ENCODE measurements at regions not wholly inside any gene's neighbourhood (a gene's known extent, or its start where the extent isn't known, plus 50 kb on each side); places are given as distances from the start of the nearest gene placed in this dataset.

DNA sequence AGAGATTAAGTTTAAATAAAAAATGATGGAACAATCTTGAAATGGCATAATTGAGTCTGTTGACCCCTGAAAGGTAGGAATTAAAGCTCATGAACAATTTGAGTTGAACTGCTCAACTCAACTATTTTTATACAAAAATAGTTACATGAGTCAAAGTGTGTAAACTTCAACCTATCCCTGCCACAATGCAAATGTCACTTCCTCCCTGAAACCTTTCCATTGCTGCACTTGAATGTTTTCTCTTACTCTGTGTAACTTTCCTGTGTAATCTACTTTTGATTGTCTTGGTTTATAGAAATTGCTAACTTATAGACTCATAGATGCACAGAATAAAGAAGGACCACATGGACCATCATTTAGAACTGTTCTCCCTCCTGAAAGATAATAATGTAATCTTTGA is 218.5 kb downstream of the GBA3 start:
- DNase-seq: no peak

DNA sequence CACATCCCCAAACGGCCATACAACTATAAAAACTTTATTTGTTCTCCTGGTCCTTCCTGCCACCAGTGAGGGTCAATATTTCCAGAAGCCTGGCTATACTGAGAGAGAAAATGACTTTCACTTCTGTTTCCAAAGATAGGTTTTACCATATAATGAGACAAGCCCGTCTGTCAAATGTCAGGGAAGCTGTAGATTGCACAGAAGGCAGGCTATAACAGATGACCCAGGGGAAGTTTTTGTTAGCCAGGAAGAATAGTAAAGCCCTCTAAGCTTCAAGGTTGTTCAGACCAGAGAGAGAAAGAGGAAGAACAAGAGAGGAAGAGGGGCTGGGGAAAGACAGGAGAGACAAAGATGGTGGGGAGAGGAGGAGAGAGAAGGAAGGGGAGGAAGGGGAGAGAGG is 217.5 kb downstream of the GBA3 start:
- DNase-seq: no peak

DNA sequence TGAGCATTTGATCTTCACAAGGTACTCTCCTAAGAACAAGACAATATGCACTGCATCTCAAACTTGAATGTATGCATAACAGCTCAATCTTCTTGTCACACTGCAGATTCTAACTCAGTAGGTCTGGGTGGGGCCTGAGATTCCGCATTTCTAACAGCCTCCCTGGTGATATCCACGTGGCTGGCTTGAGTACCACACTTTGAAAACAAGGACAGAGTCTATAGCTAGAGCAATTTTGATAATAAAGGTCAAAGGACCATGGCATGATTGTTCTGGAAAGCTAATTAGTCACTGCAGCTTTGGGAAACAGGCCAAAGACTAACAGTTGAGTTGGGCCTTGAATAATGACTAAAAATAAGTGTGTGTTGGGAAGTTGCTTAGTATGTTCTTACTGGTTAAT is 213.3 kb downstream of the GBA3 start:
- no peak for DNase-seq

- no peak for DNase-seq
These were observed 211.2 kb downstream of the GBA3 start for GRCh38 chr4:22903913-22904312.

DNA sequence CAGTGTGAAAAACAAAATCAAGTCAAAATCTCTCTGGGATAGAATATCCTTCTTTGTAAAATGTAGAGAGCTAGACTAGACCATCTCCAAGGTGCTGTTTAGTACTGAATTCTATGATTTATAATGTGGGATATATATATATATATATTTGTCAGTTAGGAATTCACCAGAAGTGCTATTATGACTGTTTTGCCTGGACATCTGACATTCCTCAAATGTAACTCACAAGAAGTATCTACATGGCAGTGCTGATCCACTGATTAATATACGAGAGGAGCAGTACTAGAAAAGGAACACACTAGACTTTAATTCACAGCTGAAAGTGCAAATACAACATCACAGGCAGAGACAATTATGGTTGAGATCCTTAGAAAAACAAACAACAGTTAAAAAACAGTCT is 208.9 kb downstream of the GBA3 start:
- no peak for DNase-seq

DNA sequence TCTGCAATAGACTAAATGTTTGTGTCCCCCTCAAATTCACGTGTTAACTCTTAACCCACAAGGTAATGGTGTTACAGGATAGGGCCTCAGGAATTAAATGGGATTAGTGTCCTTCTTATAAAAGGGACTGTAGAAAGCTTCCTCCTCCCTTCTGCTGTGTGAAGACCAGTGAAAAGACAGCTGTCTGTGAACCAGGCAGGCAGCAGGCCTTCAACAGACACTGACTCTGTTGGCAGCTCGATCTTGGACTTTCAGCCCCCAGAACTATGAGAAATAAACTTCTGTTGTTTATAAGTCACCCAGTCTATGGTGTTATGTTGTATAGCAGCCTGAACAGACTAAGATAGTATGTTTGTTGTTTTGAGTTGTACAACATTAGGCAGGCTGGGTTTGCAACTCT is 208.1 kb downstream of the GBA3 start:
- no peak for DNase-seq

DNA sequence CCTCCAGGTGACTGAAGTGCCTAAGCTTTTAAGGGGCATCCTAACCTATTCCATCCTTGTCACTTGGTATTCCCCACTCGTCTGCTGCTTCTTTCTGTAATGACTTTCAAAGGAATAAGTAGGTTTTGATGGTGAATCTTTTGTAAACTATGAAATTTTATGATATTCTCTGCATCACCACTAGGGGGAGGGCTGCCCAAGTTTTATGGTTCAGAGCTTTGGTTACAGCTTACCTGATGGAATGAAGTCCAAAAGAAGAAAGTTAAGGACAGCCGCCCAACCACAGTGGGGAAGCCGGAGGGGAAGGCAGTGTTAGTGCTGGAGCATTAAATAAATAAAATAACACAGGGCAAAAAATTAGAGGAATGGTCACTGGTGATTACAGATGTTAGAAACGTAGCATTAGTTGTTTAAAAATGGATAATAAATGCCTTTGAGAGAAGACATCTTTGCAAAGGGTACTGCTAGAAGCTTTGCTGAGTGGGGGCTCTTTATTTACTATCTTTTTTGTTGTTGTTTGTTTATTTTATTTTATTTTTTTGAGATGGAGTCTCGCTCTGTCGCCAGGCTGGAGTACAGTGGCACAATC is 204.9 kb downstream of the GBA3 start:
- no peak for DNase-seq

DNA sequence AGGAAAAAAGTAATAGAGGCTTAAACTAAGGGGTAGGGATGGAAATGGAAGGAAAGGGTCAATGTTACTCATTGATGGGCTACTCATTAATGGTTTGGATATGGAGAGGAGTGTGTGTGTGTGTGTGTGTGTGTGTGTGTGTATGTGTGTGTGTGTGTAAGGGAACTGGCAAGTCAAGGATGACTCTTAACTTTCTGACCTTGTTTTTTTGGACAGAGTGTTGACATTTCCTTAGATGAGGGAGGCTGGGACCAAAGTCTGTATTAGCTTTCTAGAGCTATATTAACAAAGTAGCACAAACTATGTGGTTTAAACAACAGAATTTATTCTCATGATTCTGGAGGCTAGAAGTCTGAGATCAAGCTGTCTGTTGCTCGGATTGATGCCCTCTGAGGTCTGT is 202.7 kb downstream of the GBA3 start:
- no peak for DNase-seq

- no peak for DNase-seq
These were observed 191.4 kb downstream of the GBA3 start for GRCh38 chr4:22884157-22884556.

- no peak for DNase-seq
These were observed 188.7 kb downstream of the GBA3 start for GRCh38 chr4:22881411-22881810.

DNA sequence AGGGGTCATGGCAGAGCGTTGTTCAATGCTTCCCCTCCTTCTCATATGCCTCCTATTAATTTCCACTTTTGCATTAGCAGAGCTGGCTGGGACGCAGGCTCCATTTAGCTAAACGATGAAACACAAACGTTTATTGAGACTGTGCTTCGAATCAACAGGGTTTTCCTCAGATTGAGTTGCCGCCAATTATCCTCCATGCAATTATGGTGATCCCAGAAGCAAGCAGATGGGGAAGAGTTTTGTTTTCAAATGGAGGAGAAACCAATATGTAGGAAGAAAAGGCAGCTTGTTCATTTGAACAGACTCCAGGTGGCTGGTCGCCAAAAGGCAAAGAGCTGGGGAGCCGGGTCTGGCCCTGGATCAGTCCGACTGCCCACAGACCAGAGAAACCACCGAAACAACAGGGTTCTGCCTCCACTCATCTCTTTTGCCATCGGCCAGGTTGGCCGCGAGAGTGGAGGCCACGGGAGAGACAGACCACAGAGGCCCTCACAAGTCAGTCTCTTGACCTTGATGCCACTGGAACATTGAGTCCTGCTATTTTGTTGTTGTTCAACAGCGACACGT is 184.8 kb downstream of the GBA3 start:
- no peak for DNase-seq

- no peak for DNase-seq
These were observed 183.5 kb downstream of the GBA3 start for GRCh38 chr4:22876270-22876669.

GRCh38 chr4:22875587-22876257 is 183.0 kb downstream of the GBA3 start:
- DNase-seq: no peak

DNA sequence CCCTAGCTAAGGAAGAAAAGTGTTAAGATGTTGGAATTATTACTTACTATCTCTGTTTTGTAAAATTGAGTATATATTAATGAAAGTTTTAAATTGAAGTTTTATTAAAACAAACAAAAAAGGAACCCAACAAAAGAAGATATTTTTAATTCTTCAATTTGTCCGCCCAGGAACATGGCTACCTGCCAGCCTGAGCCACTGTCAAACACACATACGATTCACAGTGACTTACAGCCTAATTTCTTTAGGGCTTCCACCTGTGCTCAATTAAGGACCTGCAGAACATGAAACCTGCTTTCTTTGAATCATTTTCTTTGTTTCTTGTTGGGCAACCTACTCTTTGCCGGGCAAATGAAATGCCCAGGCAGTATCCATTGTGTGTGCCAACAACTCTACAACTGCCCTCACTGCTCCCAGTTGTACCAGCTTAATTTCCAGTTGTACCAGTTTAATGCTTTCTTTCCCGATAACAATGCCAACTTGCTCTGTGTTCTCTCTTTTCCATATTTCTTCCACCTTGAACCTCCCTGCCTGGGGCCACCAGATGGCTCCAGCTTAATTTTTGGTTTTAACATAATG is 181.7 kb downstream of the GBA3 start:
- DNase-seq: no peak

- no peak for DNase-seq
These were observed 181.2 kb downstream of the GBA3 start for GRCh38 chr4:22873899-22874298.

GRCh38 chr4:22870847-22871449 is 178.2 kb downstream of the GBA3 start:
- no peak for DNase-seq

DNA sequence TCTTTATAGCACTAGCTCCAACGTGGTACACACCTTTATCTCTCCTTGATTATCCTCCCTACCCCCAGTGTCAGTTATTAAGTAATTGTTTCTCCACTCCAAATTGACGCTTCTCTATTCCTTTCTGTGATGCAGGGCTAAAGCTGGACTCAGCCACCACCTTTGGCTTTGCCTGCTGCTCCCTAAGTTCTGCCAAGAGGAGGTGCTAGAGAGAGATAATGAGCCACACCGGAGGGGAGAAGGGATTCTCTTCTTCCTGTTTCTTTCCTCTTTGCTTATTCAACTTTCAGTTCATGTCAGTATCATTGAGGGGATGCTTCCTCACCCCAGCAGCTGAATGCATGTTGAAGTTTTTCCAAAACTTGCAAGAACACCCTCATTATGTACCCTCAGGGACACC is 176.5 kb downstream of the GBA3 start:
- DNase-seq: no peak
